ENCODE measurements at regions not wholly inside any gene's neighbourhood (a gene's known extent, or its start where the extent isn't known, plus 50 kb on each side); places are given as distances from the start of the nearest gene placed in this dataset.
A peak's percentile ranks its signal among the peaks of the same experiment; 100 is the strongest.
"Not testable (repeated sequence)": the region's sequence is repeated elsewhere in the genome, so short reads cannot be mapped to it uniquely, and the experiment has no call there.

DNA sequence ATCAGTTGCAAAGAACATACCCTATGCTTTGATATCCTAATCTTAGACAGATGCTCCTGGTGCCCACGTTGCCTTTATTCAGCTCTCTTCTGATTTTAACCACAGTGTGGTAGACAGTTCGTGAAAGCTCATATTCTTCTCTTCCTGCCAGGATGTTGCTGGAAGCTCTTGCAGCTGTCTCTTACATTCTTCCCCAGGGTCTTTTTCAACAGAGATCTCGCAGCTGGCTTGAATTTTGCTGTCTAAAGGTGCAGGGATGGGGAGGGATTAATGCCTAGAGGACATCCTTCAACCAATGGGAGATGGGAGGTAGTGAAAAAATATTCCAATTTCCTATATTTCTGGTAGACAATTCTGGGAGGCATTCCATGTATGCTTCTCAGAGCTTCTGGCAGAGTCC, 150.0 kb upstream of the APP start:
- DNase-seq: no peak

- no peak for DNase-seq
Measured at GRCh38 chr21:26307640-26308039, 137.1 kb upstream of the APP start.

GRCh38 chr21:26297851-26298250, 127.3 kb upstream of the APP start:
- no peak for DNase-seq

- DNase-seq: no peak
Measured at GRCh38 chr21:26293141-26293946, 122.8 kb upstream of the APP start.

GRCh38 chr21:26288026-26288425, 117.5 kb upstream of the APP start:
- DNase-seq: no peak

DNA sequence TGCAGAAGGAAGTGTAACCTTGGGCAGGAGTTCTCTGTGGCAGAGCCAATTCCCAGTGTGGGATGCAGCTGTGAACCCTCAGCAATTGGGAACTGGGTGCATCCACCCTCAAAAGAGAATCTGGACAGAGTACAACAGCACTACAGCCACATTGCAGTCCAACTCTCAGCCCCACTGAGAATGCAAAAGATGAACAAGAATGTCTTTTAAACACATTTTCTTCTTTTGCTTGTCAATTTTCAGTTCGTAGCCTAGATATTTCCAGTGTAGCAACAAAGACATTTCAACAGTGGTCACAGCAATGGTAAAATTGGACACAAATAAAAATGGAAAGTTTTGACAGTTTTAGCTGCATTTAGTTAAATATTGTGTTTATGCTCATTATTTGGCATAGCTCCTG, 114.0 kb upstream of the APP start:
- DNase-seq: no peak

GRCh38 chr21:26282058-26282457, 111.5 kb upstream of the APP start:
- no peak for DNase-seq

DNA sequence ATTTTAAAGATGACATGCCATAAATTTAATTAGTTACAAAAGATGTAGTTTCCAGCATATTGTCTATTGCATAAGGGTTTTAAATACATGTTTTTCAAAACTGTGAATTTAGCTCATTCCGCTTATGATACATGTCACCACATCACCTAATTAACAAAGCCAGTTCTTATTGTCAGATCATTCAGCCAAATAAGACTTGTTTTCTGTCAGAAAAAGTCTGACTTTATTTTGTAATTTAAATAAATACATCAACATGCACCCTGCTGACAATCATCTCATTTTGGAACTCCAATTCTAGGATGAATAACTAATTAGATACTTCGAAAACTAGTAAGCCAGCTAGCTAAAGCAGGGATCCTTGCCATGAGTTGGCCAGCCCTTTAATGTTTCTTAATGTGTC, 110.9 kb upstream of the APP start:
- DNase-seq: peak in 1 of 2 experiments; percentile 20

GRCh38 chr21:26280775-26281174, 110.2 kb upstream of the APP start:
- DNase-seq: peak; percentile 100

DNA sequence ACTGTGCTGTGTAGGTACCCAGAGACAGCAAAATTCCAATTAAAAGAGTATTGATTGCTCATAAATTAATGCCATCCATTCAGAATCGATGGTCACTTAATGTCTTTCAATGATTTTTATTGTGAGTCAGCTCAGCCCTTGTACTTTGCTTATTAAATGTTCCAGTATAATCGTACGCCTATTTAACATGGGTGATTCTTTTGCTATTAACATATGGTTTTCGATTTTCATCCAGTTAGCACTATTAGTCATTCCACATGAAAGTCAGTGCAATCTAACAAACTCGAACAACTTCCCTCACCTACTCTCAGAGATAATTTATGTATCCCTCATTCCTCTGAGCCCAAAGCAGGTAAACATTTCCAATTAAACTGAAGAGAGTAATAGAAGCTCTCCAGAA, 109.6 kb upstream of the APP start:
- peak in 1 of 2 experiments; percentile 49 for DNase-seq

DNA sequence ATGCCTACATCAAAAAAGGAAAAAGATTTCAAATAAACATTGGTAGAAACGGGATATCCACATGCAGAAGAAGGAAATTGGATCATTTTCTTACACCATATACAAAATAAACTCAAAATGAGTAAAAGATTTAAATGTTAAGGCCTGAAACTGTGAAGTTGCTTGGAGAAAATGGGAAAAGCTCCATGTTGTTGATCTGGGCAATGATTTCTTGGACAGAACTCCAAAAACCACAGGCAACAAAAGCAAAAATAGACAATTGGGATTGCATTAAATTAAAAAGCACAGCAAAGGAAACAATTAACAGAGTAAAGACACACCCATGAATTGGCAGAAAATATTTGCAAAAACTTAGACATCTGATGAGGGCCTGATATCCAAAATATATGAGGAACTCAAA, 105.2 kb upstream of the APP start:
- no peak for DNase-seq

- no peak for DNase-seq
Measured at GRCh38 chr21:26273686-26274313, 103.2 kb upstream of the APP start.

DNA sequence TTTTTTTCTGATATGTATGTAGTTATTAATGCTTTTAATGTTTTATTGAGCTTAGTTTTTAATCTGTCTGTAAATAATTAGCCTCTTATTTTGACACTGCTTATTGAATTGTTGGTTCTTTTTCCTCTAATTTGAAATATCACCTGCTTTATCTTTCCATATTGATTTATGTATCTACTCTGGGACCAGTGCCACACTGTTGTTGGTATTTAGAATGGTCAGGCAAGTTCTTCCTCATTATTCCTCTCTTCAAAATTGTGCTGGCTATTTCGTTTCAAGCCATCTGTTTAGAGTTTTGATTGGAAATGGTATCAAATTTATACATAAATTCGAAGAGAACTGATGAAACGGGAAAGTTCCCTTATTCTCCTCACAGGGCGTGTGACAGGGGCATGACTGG, 96.8 kb upstream of the APP start:
- no peak for DNase-seq

DNA sequence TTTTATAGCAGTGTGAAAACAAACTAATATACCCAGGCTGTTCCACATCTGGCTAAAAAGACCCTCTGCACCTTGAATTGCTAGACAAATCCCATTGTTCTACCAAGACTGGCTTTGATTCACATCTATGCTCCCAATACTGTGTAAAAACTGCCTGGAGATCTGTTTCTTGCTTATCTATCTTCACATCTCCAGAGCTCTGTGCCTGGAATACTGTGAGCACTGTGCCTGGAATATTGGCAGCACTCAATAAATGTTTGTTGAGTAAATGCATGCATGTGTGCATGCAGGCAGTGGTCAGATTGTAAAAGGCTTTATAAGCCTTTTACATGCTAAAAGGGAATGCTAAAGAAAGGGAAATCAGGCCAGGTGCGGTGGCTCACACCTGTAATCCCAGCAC, 75.5 kb upstream of the APP start:
- no peak for DNase-seq

GRCh38 chr21:26245428-26245827, 74.9 kb upstream of the APP start:
- DNase-seq: no peak

- no peak for DNase-seq
Measured at GRCh38 chr21:26238646-26239045, 68.1 kb upstream of the APP start.

DNA sequence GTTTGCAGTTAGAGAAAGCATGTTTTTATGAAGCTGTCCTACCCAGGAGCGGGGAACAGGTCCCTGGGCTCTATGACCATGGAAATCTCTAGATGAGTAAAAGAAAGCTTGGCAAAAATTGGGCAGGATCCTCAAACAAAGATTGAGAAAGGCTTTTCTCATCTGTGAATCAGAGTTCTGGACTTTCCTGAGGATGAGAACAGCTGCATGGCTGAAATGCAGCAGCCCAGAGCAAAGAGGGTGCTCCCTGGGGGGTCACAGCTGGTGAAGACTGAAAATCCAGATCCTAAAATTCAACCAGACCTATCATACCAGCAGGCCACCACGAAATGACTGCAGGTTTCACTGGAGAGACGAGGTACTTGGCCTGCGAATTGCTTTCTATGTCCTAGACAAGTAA, 65.7 kb upstream of the APP start:
- DNase-seq: no peak

- not testable (repeated sequence) for DNase-seq
Measured at GRCh38 chr21:26233297-26233696, 62.7 kb upstream of the APP start.

GRCh38 chr21:26232491-26232890, 61.9 kb upstream of the APP start:
- not testable (repeated sequence) for DNase-seq

- DNase-seq: no peak
Measured at GRCh38 chr21:26227130-26227529, 56.6 kb upstream of the APP start.

DNA sequence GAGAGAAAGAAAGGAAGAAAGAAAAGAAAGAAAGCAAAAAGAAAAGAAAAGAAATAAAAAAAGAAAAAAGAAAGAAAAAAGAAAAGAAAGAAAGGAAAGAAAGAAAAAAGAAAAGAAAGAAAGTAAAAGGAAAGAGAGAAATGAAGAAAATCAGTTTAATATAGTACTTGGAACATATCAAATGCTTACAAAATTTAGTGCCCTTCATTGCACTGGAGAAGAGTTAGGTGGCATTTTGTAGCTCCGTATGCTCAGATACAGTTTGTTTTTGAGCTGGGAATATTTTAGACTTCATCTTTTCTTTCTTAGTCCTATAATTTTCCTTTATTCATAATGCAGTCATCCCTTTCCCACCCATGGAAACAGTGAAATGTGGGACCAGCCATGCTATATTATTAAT, 56.2 kb upstream of the APP start:
- no peak for DNase-seq

GRCh38 chr21:26225046-26225445, 54.5 kb upstream of the APP start:
- no peak for DNase-seq

DNA sequence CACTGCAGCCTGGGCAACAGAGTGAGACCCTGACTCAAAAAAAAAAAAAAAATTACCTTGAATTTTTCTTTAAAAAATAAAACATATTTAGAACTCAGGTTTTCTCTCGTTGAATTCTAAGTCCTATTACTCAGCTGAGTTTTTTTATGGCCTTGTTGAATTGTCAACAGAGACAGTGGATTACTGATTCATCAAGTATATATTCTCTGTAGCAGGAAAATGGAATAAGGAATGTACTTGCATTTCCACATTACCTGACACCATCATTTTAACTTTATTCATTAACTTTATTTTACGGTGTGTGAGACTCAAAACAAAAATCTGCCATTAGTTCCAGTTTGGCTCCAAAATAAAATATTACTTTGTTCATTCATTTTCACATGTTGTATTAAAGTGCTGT, 53.8 kb upstream of the APP start:
- DNase-seq: no peak
